NCI-H2227 treated with DMSO at 0.1 percent for 48 hours (cell line): ENCODE measurements at regions not wholly inside any gene's neighbourhood (a gene's known extent, or its start where the extent isn't known, plus 50 kb on each side); places are given as distances from the start of the nearest gene placed in this dataset.

Source experiments
- DNase-seq: peaks from one replicate; lab custom pipeline; 2025; lab: John Stamatoyannopoulos, UW

DNA sequence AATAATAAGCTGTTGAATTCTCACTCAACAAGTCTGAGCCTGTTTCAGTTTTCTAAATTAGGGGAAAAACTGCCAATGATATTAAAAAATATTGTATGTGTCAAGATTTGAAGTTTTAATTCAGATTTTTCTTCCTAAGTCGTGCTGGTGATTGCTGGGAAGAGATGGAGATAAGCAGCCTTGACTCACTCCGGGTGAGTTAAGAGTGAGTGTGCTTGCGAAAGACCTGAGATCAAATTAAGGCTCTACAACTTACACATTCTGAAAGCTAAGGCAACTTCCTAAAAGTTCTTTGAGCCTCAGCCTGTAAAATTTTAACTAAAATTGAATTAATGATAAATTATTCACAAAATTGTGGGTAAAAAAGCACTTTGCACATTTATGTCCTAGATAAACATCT is 1441.2 kb downstream of the PCDH7 start:
- DNase-seq, result no peak

DNA sequence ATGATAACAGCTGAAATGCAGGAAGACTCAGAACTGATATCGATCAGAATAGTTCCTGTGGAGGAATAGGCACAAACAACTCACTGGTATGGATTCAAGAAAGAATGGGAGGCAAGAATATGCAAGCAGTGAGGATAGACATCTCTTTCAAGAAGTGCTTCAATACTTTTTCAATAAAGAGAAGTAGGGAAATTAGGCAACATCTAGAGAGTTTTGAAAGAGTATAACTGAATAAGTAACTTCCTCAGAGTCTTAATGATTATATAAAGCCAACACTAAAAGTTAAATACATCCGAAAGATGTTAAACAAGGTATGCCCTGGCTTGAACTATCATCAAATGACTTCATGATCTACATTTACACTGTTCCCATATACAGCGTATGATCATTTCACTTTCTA is 1443.0 kb downstream of the PCDH7 start:
- no peak for DNase-seq

DNA sequence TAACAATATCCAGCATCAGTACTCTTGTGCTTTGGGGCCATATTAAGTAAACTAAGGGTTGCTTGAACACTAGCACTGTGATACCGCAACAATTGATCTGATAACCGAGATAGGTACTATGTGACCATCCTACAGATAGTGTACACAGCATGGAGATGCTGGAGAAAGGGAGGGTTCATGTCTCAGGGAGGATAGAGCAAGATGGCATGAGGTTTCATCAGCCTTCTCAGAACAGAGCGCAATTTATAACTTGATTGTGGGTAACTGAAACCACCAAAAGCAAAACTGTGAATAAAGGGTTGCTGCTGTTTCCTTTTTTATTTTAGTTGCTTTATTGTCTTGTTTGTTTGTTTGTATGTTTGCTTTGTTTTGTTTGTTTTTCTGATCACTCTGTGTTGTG is 1449.7 kb downstream of the PCDH7 start:
- no peak for DNase-seq

DNA sequence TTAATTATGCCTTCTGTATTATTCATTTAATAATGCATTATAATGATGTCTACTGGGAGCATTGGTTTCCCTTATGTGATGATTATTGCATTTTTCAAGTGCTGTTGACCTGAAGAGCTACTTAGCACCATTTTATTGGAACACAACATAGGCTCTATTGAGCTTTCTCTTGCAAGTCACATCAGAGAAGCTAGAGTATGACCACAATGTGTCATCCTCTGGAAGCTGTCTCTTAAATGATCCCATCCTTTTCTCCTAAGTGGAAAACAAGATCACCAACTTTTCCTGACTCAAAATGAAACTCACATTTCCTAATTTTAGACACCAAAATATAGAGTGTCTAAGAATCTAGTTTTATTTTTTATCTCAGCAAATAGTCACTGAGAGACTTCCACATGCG is 1451.9 kb downstream of the PCDH7 start:
- DNase-seq, result no peak

DNA sequence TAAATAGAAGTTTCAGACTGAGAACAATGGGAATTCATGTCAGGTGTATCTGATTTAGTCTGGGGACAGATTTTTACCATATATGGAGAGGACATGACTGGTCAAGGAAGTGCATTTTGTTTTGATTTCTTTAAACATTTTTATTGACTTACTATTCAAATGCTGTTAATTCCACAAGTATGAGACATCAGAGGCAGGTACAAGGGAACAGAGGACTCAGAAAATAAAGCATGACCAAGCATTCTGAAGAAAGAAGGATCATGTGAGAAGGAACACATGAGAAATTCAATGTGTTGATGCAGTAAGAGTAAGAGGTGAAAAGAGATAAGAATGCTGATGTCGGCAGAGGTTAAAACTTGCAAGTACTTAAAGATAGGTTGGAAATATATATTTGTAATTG is 1452.6 kb downstream of the PCDH7 start:
- no peak for DNase-seq

DNA sequence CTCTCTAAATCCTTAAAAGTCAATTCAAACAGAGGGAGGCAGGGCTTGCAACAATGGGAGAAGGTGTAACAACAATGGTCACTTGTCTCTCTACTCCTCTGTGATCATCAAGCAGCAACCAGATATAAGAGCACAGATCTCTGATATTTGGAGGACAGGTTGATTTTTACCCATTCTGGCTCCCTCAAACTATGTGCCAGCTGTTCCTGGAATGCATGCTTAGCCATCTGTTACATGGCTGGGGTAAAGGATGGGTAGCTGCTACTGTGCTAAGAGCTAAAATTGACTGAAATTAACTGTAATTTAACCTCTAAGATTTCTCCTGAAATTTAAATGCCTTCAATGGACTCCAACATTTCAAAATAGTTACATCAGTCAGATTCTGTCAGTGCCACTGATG is 1459.9 kb downstream of the PCDH7 start:
- no peak for DNase-seq

DNA sequence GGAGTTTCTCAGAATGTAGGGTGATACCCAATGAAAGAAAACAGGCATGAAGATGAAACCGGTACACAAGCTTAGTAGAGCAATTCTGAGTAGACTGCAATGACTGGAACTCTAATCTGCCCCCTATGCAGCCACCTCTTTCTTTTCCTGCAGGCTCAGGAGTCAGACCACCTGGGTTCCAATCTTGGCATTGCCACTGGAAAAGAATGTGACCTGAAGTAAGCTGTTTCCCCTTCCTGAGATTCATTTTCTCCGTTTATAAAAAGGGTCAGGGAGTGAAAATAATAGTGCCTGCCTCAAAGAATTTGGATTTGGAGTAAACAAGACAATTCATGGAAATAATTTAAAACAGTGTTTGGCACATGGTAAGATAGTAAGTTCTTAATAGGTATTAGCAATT is 1464.0 kb downstream of the PCDH7 start:
- no peak for DNase-seq

DNA sequence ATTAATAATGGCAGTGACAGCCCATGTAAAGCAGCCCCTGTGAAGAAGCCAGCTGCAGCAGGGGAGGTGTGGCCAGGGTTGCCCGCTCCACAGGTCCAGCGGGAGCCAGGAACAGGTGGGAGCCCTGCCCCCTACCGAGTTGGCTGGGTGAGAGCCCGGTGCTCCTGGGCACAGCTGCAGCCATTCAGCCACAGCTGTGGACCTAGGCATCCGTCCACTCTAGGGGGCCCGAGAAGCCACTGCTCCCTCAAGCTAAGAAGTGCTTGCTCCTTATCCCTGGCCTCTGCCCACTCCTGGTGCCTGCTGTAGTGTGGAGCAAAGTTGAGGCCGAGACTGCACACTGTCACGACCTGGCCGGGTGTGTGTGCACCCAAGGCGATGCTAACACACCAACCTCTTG is 1469.0 kb downstream of the PCDH7 start:
- no peak for DNase-seq

DNA sequence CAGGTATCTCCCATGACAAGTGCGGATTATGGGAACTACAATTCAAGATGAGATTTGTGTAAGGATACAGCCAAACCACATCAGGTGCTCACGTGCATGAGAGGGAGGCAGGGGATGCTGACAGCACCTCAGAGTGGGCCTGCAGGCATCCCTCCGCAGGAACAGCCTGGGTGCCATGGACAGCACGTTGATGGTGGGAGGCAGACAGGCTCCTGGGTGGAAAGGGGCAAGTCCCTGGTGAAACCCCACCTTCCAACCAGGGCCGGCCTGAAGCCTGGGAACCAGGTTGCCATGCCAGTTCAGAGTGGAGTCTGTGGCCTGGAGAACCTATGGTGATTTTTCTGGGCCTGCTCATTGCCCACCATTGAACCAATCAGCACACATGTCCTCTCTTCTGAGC is 1469.6 kb downstream of the PCDH7 start:
- DNase-seq, result no peak

DNA sequence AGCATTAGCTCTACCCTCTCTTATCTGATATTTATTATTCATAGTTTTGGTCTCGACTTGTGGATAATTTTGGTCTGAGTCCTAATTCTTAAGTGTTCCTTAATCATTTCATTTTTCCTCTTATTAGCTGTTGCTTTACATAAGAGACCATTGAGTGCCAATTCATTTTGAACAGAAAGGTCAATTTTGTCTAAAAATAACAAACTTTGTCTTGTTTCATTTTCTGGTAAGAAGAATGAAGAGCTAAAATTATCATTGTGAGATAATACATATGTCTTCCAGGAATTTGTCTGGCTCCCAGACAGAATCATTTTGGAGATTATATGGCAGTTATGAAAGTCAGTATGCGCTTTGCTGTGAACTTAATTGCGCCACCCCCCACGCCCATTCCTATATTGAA is 1471.8 kb downstream of the PCDH7 start:
- no peak for DNase-seq

DNA sequence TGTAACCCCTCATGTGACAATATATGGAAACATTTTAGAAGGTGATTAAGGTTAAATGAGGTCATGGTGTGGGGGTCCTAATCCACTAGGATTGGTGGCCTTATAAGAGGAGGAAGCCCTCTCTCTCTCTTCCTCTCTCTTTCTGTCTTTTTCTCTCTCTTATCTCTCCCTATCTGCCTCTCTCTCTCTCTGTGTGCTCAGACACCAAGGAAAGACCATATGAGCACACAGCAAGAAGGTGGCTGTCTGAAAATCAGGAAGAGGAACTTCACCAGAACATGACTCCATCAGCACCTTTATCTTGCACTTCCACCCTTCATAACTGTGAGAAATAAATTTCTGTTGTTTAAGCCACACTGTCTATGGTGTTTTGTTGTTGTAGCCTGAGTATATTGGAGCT is 1472.2 kb downstream of the PCDH7 start:
- no peak for DNase-seq

DNA sequence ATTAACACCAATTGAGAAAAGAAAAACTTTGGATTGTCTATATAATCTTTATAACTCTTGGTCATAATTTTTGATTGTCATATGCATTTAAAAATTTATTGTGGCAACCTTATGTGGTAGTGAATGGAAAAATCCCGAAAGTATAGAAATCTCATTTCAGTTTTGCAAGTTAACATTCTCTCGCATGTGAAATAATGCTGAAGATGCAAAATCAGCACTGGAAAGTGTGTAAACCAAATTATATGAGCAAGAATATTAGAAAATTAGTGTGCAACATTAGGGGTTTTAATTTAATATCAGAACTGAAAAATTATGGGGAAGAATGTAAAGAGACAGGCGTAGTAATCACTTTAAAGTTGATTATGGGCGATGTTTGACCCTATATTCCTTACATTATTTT is 1472.8 kb downstream of the PCDH7 start:
- no peak for DNase-seq

DNA sequence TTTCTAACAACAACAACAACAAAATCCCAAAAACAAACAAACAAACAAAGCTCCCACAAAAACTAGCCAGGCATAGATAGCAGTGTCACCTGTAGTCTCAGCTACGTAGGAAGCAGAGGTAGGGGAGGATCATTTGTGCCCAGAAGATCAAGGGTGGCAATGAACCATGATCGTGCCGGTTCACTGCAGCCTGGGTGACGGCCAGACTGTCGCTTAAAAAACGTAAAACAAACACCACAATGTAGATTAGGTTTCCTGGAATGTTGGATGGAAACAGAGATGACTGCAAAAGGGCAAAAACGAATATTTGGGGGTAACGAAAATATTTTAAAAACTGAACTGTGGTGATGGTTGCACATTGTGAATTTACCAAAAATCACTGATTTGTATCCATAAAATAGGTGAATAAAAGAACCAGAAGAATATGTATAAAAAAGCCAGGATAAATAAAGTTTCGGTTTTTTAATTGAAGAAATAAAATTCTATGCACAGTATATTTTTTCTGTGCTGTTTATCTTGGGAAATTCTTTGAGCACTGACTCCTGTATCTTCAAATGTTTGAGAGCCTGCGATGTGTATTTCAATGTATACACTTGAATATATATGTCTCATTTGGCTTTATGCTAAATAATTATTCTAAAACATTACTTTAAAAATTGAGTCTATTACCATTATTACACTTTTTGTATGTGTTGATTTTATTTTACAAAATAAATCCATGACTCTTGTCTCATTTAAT is 1477.0 kb downstream of the PCDH7 start:
- no peak for DNase-seq

DNA sequence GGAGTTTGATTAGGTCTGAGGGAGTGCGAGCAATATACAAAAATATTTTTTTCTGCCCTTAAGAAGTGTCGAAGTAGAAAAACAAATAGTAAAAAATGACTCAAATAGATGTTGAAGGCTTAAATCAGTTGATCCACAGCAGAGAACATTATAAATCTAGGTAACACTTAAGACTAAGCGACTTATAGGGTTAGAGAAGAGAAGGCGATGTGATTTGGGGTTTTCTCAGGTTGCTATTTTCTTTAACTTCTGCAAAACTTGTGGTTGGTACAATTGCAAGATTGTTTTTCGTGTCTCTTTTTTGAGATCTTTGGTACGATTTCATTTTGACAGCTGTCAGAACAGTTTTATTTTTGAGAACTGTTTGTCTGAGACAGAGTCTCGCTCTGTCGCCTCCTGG is 1479.5 kb downstream of the PCDH7 start:
- DNase-seq, result no peak

DNA sequence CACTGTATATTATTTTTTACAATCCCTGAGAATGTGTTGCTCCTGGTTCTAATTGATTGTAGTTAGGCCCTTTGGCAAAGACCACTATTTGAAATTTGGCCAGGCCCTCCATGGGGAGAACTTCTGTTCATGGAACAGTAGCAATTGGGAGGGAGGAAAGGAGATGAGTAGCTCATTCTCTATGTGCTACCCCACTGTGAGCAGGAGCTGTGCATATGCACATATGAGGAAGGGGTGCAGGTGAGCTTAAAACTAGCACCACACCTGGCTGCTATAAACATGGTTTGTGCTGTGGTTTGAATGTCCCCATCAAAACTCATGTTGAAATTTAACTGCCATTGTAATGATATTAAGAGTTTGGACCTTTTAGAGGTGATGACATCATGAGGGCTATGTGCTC is 1483.2 kb downstream of the PCDH7 start:
- no peak for DNase-seq

DNA sequence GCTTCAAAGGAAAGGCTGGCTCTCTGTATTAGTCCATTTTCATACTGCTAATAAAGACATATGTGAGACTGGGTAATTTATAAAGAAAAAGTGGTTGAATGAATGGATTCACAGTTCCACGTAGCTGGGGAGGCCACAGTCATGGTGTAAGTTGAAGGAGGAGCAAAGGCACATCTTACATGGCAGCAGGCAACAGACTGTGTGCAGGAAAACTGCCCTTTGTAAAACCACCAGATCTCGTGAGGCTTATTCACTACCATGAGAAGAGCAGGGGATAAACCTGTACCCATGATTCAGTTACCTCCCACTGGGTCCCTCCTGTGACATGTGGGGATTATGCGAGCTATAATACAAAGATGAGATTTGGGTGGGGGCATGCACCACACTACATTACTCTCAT is 1486.6 kb downstream of the PCDH7 start:
- DNase-seq, result no peak

DNA sequence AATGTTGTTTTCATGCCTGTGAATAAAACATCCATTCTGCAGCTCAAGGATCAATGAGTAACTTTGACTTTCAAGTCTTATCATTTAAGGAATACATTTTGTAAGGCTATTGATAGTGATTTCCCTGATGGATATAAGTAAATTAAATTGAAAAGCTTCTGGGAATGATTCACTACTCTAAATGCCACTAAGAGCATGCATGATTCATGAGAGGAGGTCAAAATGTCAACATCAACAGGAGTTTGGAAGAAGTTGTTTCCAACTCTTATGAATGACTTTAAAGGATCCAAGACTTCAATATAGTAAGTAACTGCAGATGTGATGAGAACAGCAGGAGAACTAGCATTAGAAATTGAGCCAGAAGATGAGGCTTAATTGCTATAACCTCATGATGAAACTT is 1487.3 kb downstream of the PCDH7 start:
- no peak for DNase-seq

DNA sequence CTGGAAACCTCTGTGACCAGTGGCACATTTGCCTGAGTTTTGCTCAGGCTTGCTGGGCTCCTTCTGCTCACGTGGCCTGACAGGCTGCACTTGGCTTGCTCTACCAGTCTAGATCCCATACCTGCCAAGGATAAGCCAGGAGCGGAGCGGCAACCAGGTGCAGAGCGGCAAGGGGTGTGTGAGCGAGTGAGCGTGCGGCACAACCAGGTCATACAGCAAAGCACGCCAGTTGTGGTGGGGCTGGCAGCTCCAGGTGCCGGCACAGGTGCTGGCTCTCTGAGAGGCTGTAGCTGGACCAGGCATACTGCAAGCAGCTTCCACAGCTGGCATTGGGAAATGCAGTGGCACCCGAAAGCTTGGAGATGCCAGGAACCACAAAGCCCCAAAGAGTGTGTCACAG is 1495.1 kb downstream of the PCDH7 start:
- no peak for DNase-seq

DNA sequence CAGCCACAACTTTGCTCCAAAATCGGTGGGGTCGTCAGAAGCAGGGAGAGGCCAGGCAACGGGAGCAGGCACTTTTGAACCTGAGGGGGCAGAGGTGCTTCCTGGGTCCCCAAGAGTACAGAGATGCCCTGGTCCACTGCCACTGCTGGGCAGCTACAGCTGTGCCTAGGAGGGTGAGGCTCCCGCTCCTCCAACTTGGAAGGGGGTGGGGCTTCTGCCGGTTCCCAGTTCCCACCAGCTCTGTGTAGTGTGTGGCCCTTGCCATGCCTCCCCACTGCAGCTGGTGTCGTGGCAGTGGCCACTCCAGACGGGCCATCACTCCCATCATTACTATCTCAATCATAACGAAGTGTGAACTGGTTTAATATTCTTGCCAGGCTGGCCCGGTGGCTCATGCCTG is 1496.3 kb downstream of the PCDH7 start:
- DNase-seq, result no peak

DNA sequence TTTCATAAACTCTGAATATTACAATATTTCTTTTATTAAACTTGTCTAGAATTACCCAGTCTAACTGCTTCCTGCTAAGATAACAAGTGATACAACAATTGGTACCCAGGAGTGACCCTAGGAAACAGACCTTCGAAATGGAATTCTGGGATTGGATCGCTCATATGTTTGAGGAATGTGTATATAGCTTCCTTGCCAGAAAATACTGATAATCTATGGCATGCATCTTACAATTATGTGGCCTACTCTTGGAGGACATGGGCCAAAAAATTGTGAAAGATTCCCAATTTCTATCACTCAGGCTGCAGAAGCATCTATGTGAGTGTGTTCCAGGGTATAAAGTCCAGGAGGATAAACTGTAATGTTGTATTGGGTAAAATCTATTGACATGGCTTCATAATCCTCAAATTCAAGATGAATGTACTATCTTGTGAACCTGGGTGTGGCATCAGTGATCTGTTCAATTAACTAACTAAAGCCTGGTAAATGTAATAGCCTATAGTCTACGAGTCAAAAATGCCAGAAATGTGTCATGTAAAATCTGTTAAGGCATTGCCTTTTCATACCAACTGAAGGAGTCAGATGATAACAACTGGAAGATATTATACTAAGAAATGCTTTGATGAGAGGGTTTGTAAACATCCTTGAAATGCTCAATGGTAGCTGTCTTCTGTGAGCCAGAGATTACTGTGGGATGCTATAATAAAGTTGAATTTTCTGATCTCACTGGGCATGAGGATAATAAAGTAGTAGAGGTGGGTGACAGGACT is 1499.3 kb downstream of the PCDH7 start:
- DNase-seq, result no peak

DNA sequence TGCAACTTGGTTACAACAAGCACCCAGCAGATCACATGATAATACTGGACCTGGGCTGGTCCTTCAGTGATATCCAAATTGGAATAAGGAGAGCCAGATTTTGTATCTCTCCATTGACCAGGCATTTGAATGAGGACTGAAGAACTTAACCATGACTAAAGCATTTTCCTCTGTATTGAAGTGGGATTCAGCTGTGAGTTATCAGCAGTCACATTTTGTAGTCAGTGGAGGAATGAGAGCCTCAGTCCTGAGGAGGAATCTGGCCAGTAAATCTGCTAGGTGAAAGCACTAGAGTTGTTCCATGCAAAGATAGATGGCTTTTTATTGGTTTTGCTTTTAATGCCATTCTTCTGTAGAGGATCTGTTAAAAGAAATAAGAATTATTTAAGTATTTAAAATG is 1506.0 kb downstream of the PCDH7 start:
- DNase-seq, result no peak

DNA sequence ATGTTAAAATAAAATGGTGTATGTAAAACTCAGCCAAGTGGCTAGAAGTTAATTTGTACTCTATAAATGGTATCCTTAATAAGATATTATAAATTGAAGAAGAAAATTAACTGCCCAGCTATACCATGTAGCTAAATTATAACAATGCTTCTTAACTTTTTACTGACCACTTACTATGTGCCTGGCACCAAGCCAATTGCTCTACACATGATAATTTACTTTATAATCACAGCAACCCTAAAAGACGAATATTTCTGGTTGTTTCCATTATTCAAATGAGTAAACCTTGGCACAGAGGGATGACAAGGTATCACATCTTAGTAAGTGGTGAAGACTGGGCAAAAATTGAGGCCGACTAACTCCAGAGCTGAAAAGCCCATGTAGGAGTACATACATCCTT is 1506.6 kb downstream of the PCDH7 start:
- no peak for DNase-seq

DNA sequence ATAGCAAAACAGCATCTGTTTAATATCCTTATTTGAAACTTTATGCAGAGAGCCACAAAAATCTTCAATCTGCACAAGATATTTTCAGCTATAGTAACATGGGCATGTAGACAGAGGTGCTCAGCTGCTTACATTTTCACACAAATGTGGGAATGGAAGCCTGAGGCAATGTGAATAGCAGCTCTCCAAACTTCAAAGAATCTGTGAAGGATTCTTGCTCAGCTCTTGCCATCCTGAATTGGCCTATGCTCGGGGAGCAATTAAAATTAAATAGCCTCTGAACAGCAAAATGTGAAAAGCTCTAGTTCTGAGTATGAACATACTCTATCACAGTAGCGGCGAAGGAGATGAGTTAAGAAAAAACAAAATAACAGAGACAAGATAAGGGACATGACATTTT is 1523.8 kb downstream of the PCDH7 start:
- no peak for DNase-seq

DNA sequence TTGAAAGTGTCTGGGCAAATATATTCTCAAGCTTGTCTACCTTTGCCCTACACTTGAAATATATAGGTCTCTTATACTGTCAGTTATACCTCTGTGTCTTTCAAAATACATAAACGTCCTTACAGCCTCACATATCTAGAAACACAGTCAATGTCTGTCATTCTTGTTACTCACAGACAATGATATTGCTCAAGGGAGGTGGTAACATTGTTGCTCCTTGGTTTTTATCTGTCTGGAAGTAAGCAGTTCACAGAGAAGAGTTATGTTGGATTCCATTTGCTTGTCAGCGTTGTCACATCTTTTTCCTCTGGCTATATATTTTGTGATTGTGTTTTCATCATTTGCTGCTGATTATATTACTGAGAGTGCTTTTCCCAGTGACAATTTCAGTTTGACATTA is 1528.9 kb downstream of the PCDH7 start:
- DNase-seq, result no peak
